NCI-H2107 treated with DMSO at 0.1 percent for 48 hours (cell line): ENCODE measurements at regions not wholly inside any gene's neighbourhood (a gene's known extent, or its start where the extent isn't known, plus 50 kb on each side); places are given as distances from the start of the nearest gene placed in this dataset.

Source experiments
- DNase-seq: peaks from one replicate; lab custom pipeline; 2025; ENCODE audit not compliant: unreplicated experiment; lab: John Stamatoyannopoulos, UW

- DNase-seq, result no peak
These were observed 51.9 kb upstream of the PABPC3 start for GRCh38 chr13:25044071-25044470.
